ENCODE measurements at regions not wholly inside any gene's neighbourhood (a gene's known extent, or its start where the extent isn't known, plus 50 kb on each side); places are given as distances from the start of the nearest gene placed in this dataset.

DNA sequence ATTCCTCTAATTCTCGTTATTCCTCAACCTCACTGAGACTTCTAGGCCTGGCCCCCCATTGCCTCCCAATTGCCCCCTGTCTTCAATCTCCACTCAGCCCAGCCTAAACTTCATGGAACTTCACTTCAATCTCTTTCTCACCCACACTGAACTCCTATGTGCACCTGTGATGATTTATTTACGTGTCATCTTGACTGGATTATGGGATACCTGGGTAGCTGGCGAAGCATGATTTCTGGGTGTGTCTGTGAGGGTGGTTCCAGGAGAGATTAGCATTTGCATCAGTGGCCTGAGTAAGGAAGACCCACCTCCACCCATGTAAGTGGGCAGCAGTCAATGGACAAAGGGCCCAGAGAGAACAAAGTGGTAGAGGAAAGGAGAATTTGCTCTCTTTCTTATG is 587.0 kb downstream of the NPHP4 start:
- TF ChIP-seq, protein P1, sequence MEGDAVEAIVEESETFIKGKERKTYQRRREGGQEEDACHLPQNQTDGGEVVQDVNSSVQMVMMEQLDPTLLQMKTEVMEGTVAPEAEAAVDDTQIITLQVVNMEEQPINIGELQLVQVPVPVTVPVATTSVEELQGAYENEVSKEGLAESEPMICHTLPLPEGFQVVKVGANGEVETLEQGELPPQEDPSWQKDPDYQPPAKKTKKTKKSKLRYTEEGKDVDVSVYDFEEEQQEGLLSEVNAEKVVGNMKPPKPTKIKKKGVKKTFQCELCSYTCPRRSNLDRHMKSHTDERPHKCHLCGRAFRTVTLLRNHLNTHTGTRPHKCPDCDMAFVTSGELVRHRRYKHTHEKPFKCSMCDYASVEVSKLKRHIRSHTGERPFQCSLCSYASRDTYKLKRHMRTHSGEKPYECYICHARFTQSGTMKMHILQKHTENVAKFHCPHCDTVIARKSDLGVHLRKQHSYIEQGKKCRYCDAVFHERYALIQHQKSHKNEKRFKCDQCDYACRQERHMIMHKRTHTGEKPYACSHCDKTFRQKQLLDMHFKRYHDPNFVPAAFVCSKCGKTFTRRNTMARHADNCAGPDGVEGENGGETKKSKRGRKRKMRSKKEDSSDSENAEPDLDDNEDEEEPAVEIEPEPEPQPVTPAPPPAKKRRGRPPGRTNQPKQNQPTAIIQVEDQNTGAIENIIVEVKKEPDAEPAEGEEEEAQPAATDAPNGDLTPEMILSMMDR (IDR thresholded peaks at IDR 0.05) = no peak
- TF ChIP-seq EZH2 (IDR thresholded peaks at IDR 0.05; ENCODE audit: borderline replicate concordance, insufficient read depth, low read depth, low read length, poor library complexity, severe bottlenecking) = no peak
